Midbrain (tissue), 1 donor: ENCODE measurements at regions not wholly inside any gene's neighbourhood (a gene's known extent, or its start where the extent isn't known, plus 50 kb on each side); places are given as distances from the start of the nearest gene placed in this dataset.
A peak's percentile ranks its signal among the peaks of the same experiment; 100 is the strongest.

ENCODE experiments used
- DNase-seq: peaks from one replicate; lab custom pipeline; 2025; lab: John Stamatoyannopoulos, UW

- peak; percentile 13 for DNase-seq
Measured at GRCh38 chr2:74760875-74761630, 72.9 kb upstream of the HK2 start.

GRCh38 chr2:74762789-74763188 is 71.1 kb upstream of the HK2 start:
- DNase-seq: no peak

GRCh38 chr2:74763962-74764428 is 69.9 kb upstream of the HK2 start:
- DNase-seq: no peak

GRCh38 chr2:74764429-74765272 is 69.3 kb upstream of the HK2 start:
- DNase-seq: no peak

- no peak for DNase-seq
Measured at GRCh38 chr2:74766780-74767179, 67.1 kb upstream of the HK2 start.

GRCh38 chr2:74767618-74768017 is 66.3 kb upstream of the HK2 start:
- no peak for DNase-seq

GRCh38 chr2:74768401-74768914 is 65.5 kb upstream of the HK2 start:
- DNase-seq: no peak

- DNase-seq: no peak
Measured at GRCh38 chr2:74772046-74772445, 61.9 kb upstream of the HK2 start.

- DNase-seq: no peak
Measured at GRCh38 chr2:74777161-74777900, 56.6 kb upstream of the HK2 start.

- no peak for DNase-seq
Measured at GRCh38 chr2:74778381-74779264, 55.3 kb upstream of the HK2 start.

GRCh38 chr2:74779265-74779558 is 54.7 kb upstream of the HK2 start:
- DNase-seq: no peak

GRCh38 chr2:74779587-74780135 is 54.3 kb upstream of the HK2 start:
- no peak for DNase-seq
